MM.1S (cell line): ENCODE measurements at regions not wholly inside any gene's neighbourhood (a gene's known extent, or its start where the extent isn't known, plus 50 kb on each side); places are given as distances from the start of the nearest gene placed in this dataset.

Source experiments
- DNase-seq: peaks from one replicate; pipeline ENCODE4 v3.0.0-alpha.2; 2015
- H2AFZ ChIP-seq: fragments of 300-600 bp; sonication (generic); 2 replicates; pipeline ENCODE4 v1.6.0; 2016; ENCODE audit warnings: antibody characterized with exemption, low read length
- H3F3A ChIP-seq: fragments of 300-600 bp; sonication (generic); 2 replicates; pipeline ENCODE4 v1.6.1; 2016; ENCODE audit warnings: mild to moderate bottlenecking, antibody characterized with exemption, low read length, moderate library complexity, mixed read lengths; ENCODE audit not compliant: insufficient read depth
- H3K27ac ChIP-seq: fragments of 300-600 bp; sonication (generic); 2 replicates; pipeline ENCODE4 v1.5.1; 2016; ENCODE audit warnings: mild to moderate bottlenecking, low read length
- H3K27me3 ChIP-seq: fragments of 300-600 bp; sonication (generic); replicated peaks from 2 replicates; pipeline ENCODE4 v1.6.0; 2016; ENCODE audit warnings: low read length; ENCODE audit not compliant: insufficient read depth
- H3K36me3 ChIP-seq: fragments of 300-600 bp; sonication (generic); replicated peaks from 2 replicates; pipeline ENCODE4 v1.6.1; 2016; ENCODE audit warnings: mild to moderate bottlenecking, low read length, mixed read lengths; ENCODE audit not compliant: insufficient read depth
- H3K4me1 ChIP-seq: fragments of 300-600 bp; sonication (generic); 2 replicates; pipeline ENCODE4 v1.6.1; 2016; ENCODE audit warnings: low read length, mixed read lengths
- H3K4me2 ChIP-seq: fragments of 300-600 bp; sonication (generic); 2 replicates; pipeline ENCODE4 v1.6.0; 2016; ENCODE audit warnings: low read depth, low read length
- H3K4me3 ChIP-seq: fragments of 300-600 bp; sonication (generic); 2 replicates; pipeline ENCODE4 v1.5.1; 2016; ENCODE audit warnings: low read length, mixed read lengths
- H3K79me2 ChIP-seq: fragments of 300-600 bp; sonication (generic); 2 replicates; pipeline ENCODE4 v1.6.1; 2016; ENCODE audit warnings: mixed run types, low read length, mixed read lengths
- H3K9ac ChIP-seq: fragments of 300-600 bp; sonication (generic); 2 replicates; pipeline ENCODE4 v1.6.1; 2016; ENCODE audit warnings: low read length, mixed read lengths
- H3K9me2 ChIP-seq: fragments of 300-600 bp; sonication (generic); replicated peaks from 2 replicates; pipeline ENCODE4 v1.6.1; 2016; ENCODE audit warnings: mild to moderate bottlenecking, low read length, mixed read lengths; ENCODE audit not compliant: insufficient read depth
- H3K9me3 ChIP-seq: fragments of 300-600 bp; sonication (generic); replicated peaks from 2 replicates; pipeline ENCODE4 v1.6.1; 2016; ENCODE audit warnings: mild to moderate bottlenecking, low read length, mixed read lengths; ENCODE audit not compliant: insufficient read depth
- H4K20me1 ChIP-seq: fragments of 300-600 bp; sonication (generic); 2 replicates; pipeline ENCODE4 v1.6.1; 2016; ENCODE audit warnings: mild to moderate bottlenecking, low read length, moderate library complexity, mixed read lengths; ENCODE audit not compliant: insufficient read depth
- CTCF ChIP-seq: fragments of 300-600 bp; sonication (generic); IDR thresholded peaks from 2 replicates; pipeline ENCODE4 v1.5.1; 2016; ENCODE audit warnings: antibody characterized with exemption, low read length, mixed read lengths
- EZH2 ChIP-seq: fragments of 300-600 bp; sonication (generic); optimal IDR thresholded peaks from 2 replicates; pipeline ENCODE3; 2017; ENCODE audit warnings: low read depth, mild to moderate bottlenecking, antibody characterized with exemption, low read length, mixed read lengths
- EZH2phosphoT487 ChIP-seq: fragments of 300-600 bp; sonication (generic); IDR thresholded peaks from 2 replicates; pipeline ENCODE4 v1.6.1; 2018; ENCODE audit warnings: antibody characterized with exemption, low read length

DNA sequence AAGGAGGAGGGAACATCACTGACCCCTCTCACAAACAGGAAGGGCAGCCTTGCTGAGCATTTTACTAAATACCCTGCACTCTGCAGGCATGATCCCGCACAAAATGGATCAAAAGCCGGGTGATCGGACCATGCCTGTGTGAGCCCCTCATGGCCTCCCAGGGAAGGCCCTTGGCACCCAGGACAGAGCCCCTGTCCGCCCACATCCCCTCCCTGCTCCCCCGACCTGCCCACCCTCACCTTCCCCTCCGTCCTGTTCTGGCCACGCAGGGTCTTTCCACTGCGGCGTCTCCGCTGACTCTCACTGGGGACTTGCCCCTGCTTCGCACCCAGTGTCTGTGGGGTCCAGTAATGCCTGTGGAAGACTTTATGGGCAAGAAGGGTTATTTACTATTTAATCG lies 105.0 kb downstream of the HMX1 start:
- Histone ChIP-seq H4K20me1 (no peaks in the 10 kb centered on the region), H3K4me2 (no peak overlapping the region)

GRCh38 chr4:8765631-8766590 lies 105.7 kb downstream of the HMX1 start:
- H3K4me2 ChIP-seq, result no peak overlapping the region
- H3K27ac ChIP-seq, result no peak overlapping the region
- H3F3A ChIP-seq, result peaks cover 3% of the 10 kb centered on the region; the same call in 1 of the 2 replicates
- no peaks in the 10 kb centered on the region for H3K36me3 ChIP-seq
- no peak overlapping the region for H3K9ac ChIP-seq
- no peak for TF ChIP-seq EZH2
- TF ChIP-seq CTCF, result no peak
- no peak for TF ChIP-seq EZH2phosphoT487
- H3K27me3 ChIP-seq, result peaks cover 64% of the 10 kb centered on the region
- H3K79me2 ChIP-seq, result no peaks in the 10 kb centered on the region
- H2AFZ ChIP-seq, result no peak overlapping the region
- H3K9me2 ChIP-seq, result no peaks in the 10 kb centered on the region
- H4K20me1 ChIP-seq, result no peaks in the 10 kb centered on the region
- no peaks in the 10 kb centered on the region for H3K9me3 ChIP-seq
- no peak overlapping the region for H3K4me3 ChIP-seq
- DNase-seq, result no peak
- peaks cover 9% of the 10 kb centered on the region for H3K4me1 ChIP-seq

More for the DNA sequence above, 105.0 kb downstream of the HMX1 start:
- DNase-seq, result no peak
- Histone ChIP-seq H3K4me1 (peaks cover 9% of the 10 kb centered on the region), H3K79me2 (no peaks in the 10 kb centered on the region), H3K9ac (no peak overlapping the region), H3F3A (peaks cover 3% of the 10 kb centered on the region; the same call in 1 of the 2 replicates), H3K27ac (no peak overlapping the region), H3K9me3 (no peaks in the 10 kb centered on the region), H3K9me2 (no peaks in the 10 kb centered on the region), H3K36me3 (no peaks in the 10 kb centered on the region), H3K27me3 (peaks cover 57% of the 10 kb centered on the region), H3K4me3 (no peak overlapping the region), H2AFZ (no peak overlapping the region)
- TF ChIP-seq EZH2phosphoT487 (no peak), CTCF (no peak), EZH2 (no peak)

DNA sequence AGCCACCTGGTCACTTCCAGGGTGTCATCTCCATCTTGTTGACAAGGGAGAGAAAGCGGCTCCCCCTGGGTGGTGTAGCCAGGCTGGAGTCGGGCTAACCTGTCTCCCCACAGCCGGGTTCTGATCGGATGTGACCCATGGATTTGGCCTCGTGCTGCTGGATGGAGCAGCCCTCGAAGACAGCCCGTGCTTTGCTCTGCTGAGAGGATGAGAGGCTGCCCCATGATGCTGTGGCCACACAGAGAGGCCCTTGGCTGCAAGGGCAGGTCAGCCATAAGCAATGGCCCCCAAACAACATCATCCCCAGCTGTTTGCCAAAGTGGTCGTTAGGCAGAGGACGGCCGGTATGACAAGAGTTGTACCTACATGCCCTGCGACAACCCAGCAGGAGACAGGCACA lies 106.6 kb downstream of the HMX1 start:
- H3K9me2 ChIP-seq, result no peaks in the 10 kb centered on the region
- peaks cover 72% of the 10 kb centered on the region for H3K27me3 ChIP-seq
- H3K36me3 ChIP-seq, result no peaks in the 10 kb centered on the region
- no peak overlapping the region for H3K9ac ChIP-seq
- H3K9me3 ChIP-seq, result no peaks in the 10 kb centered on the region
- H4K20me1 ChIP-seq, result no peaks in the 10 kb centered on the region
- no peak for TF ChIP-seq EZH2
- no peak for TF ChIP-seq EZH2phosphoT487
- TF ChIP-seq CTCF, result no peak
- H3K4me2 ChIP-seq, result no peak overlapping the region
- H3K79me2 ChIP-seq, result no peaks in the 10 kb centered on the region
- no peaks in the 10 kb centered on the region for H3F3A ChIP-seq
- no peak for DNase-seq
- H3K4me3 ChIP-seq, result no peak overlapping the region
- H3K4me1 ChIP-seq, result peaks cover 5% of the 10 kb centered on the region
- no peak overlapping the region for H2AFZ ChIP-seq
- H3K27ac ChIP-seq, result no peak overlapping the region
